Thyroid gland (tissue), 4 donors: ENCODE measurements at regions not wholly inside any gene's neighbourhood (a gene's known extent, or its start where the extent isn't known, plus 50 kb on each side); places are given as distances from the start of the nearest gene placed in this dataset.
"Not testable (repeated sequence)": the region's sequence is repeated elsewhere in the genome, so short reads cannot be mapped to it uniquely, and the experiment has no call there.

ENCODE experiments used
- DNase-seq, 2 donors: peaks; one replicate each; pipeline ENCODE4 v3.0.0-alpha.2; 2019
- H3K27ac ChIP-seq, 3 donors: fragments of 200-600 bp; sonication (generic); 1 replicate in 2 of 3; 2 replicates in 1 of 3; pipeline ENCODE4 v1.5.1; 2016 to 2019; ENCODE audit warnings: mild to moderate bottlenecking in 1 of 3, moderate library complexity in 1 of 3
- H3K27me3 ChIP-seq: fragments of 200-600 bp; sonication (generic); one replicate; pipeline ENCODE4 v1.5.1; 2019
- H3K36me3 ChIP-seq, 2 donors: fragments of 200-600 bp; sonication (generic); one replicate each; pipeline ENCODE4 v1.5.1; 2016 to 2019
- H3K4me1 ChIP-seq, 2 donors: fragments of 200-600 bp; sonication (generic); one replicate each; pipeline ENCODE4 v1.5.1; 2017 to 2019
- H3K4me3 ChIP-seq, 3 donors: fragments of 200-600 bp; sonication (generic); replicated peaks in 1 of 3; 1 replicate in 2 of 3; 2 replicates in 1 of 3; pipeline ENCODE4 v1.5.1; 2016; ENCODE audit warnings: mild to moderate bottlenecking in 1 of 3
- H3K9me3 ChIP-seq: fragments of 200-600 bp; sonication (generic); one replicate; pipeline ENCODE4 v1.5.1; 2017
- POLR2A ChIP-seq, 2 donors: fragments of 450-650 bp; IDR thresholded peaks; one replicate each; pipeline ENCODE4 v1.6.1; 2017; ENCODE audit warnings: antibody characterized with exemption in 2 of 2, mild to moderate bottlenecking in 2 of 2, moderate library complexity in 1 of 2
- WGBS, 2 donors: methylation state at CpG; one replicate each; pipeline ENCODE4 v1.1.5; 2017; 5-methylcytosine and 5-hydroxymethylcytosine counted together
- intact Hi-C: fragments of 100-400 bp; cut with DNase I; formaldehyde crosslinking; loops from one replicate; pipeline ENCODE4 v1.15.1; 2023
- TF ChIP-seq, protein P1 (sequence below), 6 experiments: fragments of 200-600 bp in 3 of 6; fragments of 450-650 bp in 3 of 6; sonication (generic) in 3 of 6; IDR thresholded peaks; one replicate each; pipeline ENCODE4 v1.5.1; 2016 to 2019; ENCODE audit warnings: antibody characterized with exemption in 6 of 6, mild to moderate bottlenecking in 2 of 6, inconsistent platforms in 1 of 6, moderate library complexity in 1 of 6

DNA sequence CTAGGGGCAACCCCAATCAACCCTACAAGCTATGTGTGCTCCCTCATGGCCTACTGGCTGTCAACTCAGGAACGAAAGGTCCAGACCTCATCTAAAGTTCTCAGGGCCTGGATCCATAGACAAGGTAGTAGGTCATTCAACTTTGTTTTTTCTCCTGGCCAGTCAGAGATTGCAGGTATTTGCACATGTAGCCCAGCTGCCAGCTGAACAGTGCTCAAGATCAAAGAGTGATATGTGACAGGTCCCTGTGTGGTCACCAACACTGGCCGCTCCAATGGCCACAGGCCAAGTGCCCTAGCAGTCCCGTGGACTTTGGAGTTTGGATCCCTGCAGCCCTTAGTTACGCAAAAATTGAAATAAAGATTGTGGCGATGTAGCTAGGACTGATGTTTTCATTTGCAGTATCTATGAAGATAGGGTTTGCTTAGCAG is 60.6 kb upstream of the ATXN1 start:
- Histone ChIP-seq H3K9me3 (no peaks in the 10 kb centered on the region), H3K27me3 (no peaks in the 10 kb centered on the region), H3K36me3 (no peaks in the 10 kb centered on the region), H3K27ac (no peak overlapping the region), H3K4me1 (no peaks in the 10 kb centered on the region), H3K4me3 (no peak overlapping the region)
- WGBS, 2 donors: 85 to 87% methylated on average over 5 of the region's 5 CpGs
- DNase-seq: no peak
- no peak for TF ChIP-seq POLR2A (IDR thresholded peaks at IDR 0.05)
- TF ChIP-seq, protein P1, sequence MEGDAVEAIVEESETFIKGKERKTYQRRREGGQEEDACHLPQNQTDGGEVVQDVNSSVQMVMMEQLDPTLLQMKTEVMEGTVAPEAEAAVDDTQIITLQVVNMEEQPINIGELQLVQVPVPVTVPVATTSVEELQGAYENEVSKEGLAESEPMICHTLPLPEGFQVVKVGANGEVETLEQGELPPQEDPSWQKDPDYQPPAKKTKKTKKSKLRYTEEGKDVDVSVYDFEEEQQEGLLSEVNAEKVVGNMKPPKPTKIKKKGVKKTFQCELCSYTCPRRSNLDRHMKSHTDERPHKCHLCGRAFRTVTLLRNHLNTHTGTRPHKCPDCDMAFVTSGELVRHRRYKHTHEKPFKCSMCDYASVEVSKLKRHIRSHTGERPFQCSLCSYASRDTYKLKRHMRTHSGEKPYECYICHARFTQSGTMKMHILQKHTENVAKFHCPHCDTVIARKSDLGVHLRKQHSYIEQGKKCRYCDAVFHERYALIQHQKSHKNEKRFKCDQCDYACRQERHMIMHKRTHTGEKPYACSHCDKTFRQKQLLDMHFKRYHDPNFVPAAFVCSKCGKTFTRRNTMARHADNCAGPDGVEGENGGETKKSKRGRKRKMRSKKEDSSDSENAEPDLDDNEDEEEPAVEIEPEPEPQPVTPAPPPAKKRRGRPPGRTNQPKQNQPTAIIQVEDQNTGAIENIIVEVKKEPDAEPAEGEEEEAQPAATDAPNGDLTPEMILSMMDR (IDR thresholded peaks at IDR 0.05): no peak
- intact Hi-C loops: no loop called here

DNA sequence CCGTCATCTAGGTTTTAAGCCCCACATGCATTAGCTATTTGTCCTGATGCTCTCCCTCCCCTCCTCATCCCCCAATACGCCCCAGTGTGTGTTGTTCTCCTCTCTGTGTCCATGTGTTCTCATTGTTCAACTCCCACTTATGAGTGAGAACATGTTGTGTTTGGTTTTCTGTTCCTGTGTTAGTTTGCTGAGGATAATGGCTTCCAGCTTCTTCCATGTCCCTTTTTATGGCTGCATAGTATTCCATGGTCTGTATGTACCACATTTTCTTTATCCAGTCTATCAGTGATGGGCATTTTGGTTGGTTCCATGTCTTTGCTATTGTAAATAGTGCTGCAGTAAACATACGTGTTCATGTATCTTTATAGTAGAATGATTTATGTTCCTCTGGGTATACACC is 59.0 kb upstream of the ATXN1 start:
- H3K4me3 ChIP-seq, H3K36me3 ChIP-seq, DNase-seq, H3K27me3 ChIP-seq, H3K4me1 ChIP-seq, H3K27ac ChIP-seq, H3K9me3 ChIP-seq, intact Hi-C loops: not testable (repeated sequence)
- WGBS, 2 donors: 96 to 97% methylated on average over 3 of the region's 3 CpGs

DNA sequence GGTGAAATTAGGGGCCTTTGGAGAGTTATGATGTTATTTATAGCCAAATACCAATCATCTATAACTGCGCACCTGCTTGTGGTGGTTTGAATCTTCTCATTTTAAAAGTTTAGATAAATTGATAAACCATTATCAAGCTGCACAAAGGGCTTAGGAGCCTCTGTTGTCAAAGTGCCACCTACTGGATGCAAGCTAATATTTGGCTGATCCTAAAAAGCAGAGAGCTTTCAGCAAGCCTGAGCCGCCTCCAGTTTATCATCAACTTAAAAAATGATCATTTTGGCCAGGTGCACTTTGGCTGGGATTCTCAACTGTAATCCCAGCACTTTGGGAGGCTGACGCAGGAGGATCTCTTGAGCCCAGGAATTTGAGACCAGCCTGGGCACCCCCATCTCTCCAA is 58.5 kb upstream of the ATXN1 start:
- Histone ChIP-seq H3K36me3 (no peaks in the 10 kb centered on the region), H3K27ac (no peak overlapping the region), H3K4me1 (no peaks in the 10 kb centered on the region), H3K9me3 (no peaks in the 10 kb centered on the region), H3K4me3 (no peak overlapping the region), H3K27me3 (no peaks in the 10 kb centered on the region)
- no peak for DNase-seq
- WGBS, 2 donors: 81 to 94% methylated on average over 3 of the region's 3 CpGs
- intact Hi-C loops: no loop called here
- no peak for TF ChIP-seq POLR2A (IDR thresholded peaks at IDR 0.05)
- TF ChIP-seq, protein P1 (IDR thresholded peaks at IDR 0.05): no peak

DNA sequence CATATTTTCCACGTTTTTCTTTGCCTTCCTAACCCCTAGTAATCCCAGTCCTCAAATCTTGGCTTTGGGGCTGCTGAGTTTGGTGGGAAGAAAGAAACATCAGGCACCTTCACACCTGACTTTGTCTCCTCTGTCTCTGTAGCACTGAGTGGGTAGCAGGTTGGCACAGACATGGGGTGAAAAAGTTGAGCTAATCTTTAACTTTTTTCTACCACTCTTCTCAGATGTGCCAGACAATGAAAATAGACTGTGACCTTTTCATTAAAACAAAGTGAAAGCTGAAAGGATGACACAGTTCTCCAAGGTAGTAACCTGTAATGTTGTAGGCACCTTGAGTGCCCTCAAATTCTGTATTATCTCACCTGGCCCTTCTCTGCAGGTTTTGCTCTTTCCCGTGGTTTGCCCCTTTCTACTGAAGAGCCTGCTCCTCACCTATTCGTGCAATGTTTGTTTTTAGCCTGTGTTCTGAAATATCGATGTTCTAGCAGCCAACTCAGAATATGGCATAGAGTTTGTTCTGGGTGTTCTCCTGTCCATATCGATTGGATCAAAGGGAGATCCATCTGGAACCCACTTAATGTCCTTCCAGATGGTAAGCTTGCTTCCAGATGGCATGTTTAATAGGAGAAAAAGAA is 57.8 kb upstream of the ATXN1 start:
- 68 to 71% methylated on average over 5 of the region's 5 CpGs for WGBS, 2 donors
- DNase-seq: no peak
- Histone ChIP-seq H3K4me1 (no peaks in the 10 kb centered on the region), H3K36me3 (no peaks in the 10 kb centered on the region), H3K27me3 (no peaks in the 10 kb centered on the region), H3K9me3 (no peaks in the 10 kb centered on the region), H3K4me3 (no peak overlapping the region), H3K27ac (no peak overlapping the region)
- no peak for TF ChIP-seq POLR2A (IDR thresholded peaks at IDR 0.05)
- TF ChIP-seq, protein P1 (IDR thresholded peaks at IDR 0.05): no peak
- intact Hi-C loops: no loop called here

DNA sequence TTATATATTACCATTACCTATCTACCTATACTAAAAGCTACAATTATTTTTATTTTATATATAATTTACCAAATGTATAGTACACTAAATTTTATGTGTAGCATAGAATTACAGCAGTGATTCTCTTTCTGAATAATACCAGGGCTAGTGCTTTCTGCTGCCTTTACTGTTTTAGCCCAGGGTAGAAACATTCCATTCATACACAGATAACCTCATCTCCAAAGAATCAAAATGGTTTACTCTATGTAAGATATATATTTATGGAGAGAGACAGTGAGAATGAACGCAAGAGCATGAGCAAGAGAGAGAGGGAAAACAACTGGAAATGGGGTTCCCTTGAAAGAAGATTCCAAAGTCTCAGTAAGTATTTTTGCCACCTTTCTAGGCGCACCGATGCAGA is 56.3 kb upstream of the ATXN1 start:
- WGBS, 2 donors: 93 to 98% methylated on average over 3 of the region's 3 CpGs
- TF ChIP-seq, protein P1 (IDR thresholded peaks at IDR 0.05): no peak
- TF ChIP-seq POLR2A (IDR thresholded peaks at IDR 0.05): no peak
- Histone ChIP-seq H3K4me1 (no peaks in the 10 kb centered on the region), H3K27ac (no peak overlapping the region), H3K9me3 (no peaks in the 10 kb centered on the region), H3K36me3 (no peaks in the 10 kb centered on the region), H3K27me3 (no peaks in the 10 kb centered on the region), H3K4me3 (no peak overlapping the region)
- intact Hi-C loops: no loop called here
- no peak for DNase-seq

DNA sequence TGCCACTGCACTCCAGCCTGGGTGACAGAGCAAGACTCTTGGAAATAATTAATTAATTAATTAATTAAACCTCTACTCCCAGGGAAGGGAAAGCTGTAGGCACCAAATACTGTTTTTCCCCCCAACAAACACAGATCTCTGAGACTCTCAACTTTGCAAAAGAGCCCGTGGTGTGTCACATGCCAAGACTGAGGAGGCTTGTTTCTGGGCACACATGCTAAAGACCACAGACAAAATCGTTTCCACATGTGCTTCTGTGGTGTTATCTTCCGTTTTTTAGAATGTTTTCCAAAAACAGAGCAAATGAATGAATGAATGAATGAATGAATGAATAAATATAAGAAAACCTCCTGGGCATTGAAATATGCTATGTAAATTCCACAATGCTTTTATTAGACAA is 55.6 kb upstream of the ATXN1 start:
- Histone ChIP-seq H3K27ac (no peak overlapping the region), H3K9me3 (no peaks in the 10 kb centered on the region), H3K36me3 (no peaks in the 10 kb centered on the region), H3K27me3 (no peaks in the 10 kb centered on the region), H3K4me1 (no peaks in the 10 kb centered on the region), H3K4me3 (no peak overlapping the region)
- TF ChIP-seq POLR2A (IDR thresholded peaks at IDR 0.05): no peak
- TF ChIP-seq, protein P1 (IDR thresholded peaks at IDR 0.05): no peak
- DNase-seq: no peak
- intact Hi-C loops: no loop called here
- WGBS, 2 donors: 64 to 72% methylated on average over 3 of the region's 3 CpGs
